GM21381 (cell line): ENCODE measurements at regions not wholly inside any gene's neighbourhood (a gene's known extent, or its start where the extent isn't known, plus 50 kb on each side); places are given as distances from the start of the nearest gene placed in this dataset.
A peak's percentile ranks its signal among the peaks of the same experiment; 100 is the strongest.

Experiments
- ATAC-seq: cut with Tn5 transposase; IDR thresholded peaks from one replicate; pipeline ENCODE4 v1.9.1; 2021; ENCODE audit warnings: mild to moderate bottlenecking, moderate library complexity; ENCODE audit not compliant: unreplicated experiment

DNA sequence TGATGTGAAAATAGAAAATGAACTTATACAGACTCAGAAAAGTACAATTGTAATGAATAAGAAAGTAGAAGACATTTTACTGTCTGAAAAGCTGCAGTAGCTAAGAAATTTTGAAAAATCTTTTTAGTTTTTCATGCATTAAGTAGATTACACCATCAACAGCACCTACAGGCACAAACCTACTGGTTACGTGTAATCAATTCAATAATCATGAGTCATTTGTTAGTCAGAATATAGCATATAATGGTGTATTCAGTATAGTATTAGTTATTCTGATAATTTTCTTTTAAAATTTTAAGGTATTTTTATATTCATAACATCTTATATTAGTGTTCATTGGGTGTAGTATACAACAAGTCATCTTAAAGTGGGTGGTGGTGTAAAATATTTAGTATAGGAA lies 550.5 kb upstream of the GBE1 start:
- no peak for ATAC-seq

DNA sequence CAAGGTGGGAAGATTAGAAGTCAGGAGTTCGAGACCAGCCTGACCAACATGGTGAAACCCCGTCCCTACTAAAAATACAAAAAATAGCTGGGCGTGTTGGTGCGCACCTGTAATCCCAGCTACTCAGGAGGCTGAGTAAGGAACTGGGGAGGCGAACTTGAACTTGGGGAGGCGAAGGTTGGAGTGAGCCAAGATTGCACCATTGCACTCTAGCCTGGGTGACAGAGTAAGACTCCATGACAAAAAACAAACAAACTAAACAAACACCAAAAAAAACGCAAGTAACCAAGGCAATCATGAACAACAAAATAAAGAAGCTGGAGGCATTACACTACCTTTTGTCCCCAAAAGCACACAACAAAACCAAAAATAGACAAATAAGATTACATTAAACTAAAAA lies 547.3 kb upstream of the GBE1 start:
- no peak for ATAC-seq

DNA sequence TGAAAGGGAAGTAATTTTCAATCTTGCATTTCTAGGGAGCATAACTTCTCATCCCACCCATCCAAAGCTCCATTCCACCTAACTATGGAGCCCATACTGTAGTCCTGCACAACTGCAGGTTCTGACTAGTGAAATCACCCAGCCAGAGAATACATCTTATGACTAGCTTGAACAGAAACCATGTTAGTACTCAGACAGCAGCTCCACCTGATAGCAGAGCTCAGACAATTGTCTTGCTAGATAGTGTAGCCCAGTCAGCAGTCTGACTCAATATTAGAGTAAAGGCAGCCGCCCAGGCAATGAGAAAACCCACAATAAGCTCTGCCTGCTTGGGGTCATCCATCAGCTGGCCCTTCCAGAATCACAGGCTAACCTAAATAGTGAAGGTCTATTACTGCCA lies 544.7 kb upstream of the GBE1 start:
- no peak for ATAC-seq

DNA sequence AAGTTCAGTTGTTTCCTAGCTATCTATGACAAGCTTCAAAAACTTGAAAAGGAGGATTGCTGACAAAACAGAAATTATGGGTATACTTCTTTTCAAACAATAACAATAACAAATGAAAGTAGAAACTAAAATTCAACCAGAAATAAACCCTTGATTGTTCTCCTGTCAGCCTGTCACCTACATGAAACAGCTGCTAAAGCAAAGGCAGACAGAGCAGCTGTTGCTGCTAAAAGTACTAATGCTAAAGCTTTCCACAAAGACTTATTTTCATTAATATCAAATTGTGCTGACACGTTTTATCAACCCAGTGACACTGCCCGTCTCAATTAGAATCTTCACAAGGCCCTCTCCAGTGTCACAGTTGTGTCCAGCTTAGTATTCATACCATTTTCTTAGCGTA lies 533.2 kb upstream of the GBE1 start:
- ATAC-seq: no peak

DNA sequence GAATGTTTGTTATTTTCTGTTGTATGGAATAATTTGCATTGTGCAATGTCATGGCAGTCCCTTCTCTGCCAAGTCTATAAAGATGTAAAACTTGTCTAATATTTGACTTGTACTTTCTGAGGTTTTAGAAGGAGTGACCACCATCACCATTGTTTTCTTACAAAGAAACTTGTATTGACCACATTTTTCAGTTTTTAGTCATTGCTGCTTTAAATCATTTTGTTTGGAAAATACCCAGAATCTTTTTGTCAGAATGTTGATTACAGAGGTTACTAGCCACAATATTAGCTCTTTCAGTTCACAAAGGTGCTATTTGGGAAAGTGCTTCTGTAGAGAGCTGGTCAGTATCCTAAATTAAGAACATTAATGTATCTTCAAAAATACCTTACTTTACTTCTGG lies 532.4 kb upstream of the GBE1 start:
- peak; percentile 84 for ATAC-seq

DNA sequence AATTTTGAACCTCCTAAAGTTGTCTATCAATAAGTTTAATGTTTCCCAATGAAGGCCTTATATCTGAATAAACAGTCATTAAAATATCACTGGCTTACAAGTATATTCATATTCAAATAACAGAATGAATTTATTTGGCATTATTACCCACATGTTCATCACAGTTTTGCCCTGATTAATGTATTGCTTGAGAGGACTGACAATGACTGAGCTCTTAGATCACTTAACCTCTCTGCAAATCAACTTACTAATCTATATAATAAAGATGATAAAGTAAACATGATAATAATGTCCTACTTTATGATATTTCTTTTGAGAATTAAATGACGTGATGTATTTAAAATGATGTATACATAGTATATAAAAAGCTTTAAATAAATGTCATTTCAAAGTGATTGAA lies 532.0 kb upstream of the GBE1 start:
- ATAC-seq: no peak

DNA sequence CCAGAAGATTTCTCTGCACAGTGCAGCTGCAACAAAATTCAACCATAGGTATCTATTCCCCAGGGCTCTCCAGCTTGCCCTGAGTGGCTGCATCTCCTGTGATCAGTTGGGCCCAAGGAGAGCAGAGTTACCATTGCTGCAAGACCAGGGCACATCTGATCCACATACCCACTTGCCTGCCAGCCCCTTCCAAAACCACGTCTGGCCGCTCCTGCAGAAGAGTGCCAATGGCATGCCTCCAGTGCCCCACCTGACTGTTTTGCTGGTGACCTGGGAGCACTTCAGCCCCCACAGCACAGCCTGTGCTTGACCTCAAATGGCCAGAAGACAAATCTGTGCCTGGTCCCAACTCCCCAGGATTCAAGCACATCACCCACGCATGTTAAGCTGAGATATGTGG lies 526.1 kb upstream of the GBE1 start:
- no peak for ATAC-seq

DNA sequence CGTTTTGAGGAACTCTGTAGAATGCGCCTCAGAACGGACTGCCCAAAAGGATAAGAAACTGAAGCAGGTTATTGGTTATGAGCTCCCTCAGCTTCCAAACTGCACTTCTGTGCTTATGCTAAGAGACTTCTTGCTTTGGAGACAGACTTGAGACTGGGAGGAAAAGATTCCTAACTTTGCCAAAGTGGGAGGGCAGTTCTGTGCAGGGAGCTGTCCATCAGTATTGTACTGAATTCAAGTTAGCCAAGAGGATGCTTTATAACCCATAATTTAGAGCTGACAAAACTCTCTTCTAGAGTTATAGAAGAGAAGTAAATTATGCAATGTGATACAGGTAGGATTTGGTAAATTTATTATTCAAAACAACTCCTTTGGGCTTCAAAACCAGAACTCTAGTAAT lies 519.8 kb upstream of the GBE1 start:
- no peak for ATAC-seq

DNA sequence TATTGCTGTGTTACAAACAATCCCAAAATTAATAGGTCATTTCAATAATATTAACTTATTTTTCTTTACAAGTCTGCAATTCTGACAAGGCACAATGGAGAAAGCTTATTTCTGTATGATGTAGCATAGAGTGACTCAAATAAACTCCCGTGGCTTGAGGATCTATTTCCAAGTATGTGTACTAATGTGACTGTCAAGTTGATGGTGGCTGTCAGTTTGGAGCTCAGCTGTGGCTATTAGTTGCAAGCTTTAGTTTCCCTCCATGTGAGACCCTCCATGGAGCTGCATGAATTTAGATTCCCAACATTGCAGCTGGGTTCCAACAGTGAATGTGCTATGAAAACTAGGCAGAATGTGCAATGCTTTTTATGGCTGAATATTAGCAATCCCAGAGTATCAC lies 515.5 kb upstream of the GBE1 start:
- ATAC-seq: no peak

DNA sequence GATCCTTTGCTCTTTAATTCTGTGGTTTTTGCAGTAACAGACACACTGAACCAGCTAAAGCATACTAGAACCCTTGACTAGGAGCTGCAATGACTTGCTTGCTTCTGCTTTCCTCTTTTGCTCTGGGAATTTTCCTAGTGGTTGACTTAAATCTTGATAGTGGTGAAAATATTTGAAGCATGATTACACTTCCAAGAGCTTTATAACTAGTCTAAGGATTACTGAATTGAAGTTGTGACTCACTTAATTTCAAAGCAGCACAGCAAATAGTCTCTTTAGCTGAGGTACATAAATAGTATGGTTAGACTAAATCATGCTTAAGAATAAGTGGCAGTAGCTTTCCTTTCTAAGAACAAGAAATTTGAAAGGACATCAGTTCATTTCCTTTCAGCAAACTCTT lies 513.5 kb upstream of the GBE1 start:
- ATAC-seq: no peak

DNA sequence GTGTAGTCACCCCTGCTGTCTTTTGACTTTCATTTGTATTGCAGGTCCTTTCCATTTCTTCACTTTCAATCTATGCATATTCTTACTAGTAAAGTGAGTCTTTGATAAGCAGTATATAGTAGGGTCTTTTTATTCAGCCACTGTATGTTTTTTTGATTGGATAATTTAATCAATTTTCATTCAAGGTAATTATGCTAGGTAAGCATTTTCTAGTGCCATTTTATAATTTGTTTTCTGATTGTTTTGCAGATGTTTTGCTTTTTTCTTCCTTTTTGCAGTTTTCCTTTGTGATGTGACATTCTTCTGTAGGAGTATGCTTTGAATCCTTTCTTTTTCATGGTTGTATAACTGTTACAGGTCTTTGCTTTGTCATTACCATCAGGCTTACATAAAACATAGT lies 504.3 kb upstream of the GBE1 start:
- ATAC-seq: no peak

DNA sequence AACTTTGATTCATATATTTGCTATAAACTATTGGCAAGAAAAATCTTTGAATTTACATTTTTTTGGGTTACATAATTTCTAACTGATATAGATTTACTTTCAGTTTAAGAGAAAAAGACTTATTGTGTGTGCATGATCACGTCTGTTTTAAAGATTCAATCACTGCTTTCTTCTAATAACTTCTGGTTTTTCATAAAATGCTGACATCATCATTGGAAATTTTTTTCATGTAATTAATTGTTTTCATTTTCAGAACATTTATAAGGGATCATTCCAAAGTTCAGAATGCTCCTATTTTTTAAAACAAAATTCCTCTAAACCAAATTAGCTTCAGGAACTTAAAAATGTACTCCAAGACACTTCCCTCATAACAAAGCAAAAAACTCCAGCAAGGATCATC lies 500.7 kb upstream of the GBE1 start:
- no peak for ATAC-seq

DNA sequence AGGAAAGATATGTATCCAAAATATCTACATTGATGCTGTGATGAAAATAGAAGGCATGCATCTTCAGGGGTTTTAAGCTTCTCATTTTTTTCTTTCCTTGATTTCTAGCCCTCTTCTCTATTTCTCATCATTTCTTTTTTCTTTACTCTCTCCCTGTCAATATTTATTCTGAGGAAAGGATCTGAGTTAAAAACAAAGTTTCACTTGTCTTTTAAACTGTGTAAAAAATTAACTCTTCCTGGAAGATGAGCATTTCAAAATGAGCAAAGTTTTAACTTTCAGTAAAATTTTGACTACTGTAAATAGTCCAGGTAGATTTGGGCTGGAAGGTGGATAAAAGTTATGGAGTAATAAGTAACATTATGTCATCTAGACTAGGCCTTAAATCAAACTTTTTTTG lies 500.2 kb upstream of the GBE1 start:
- ATAC-seq: no peak

DNA sequence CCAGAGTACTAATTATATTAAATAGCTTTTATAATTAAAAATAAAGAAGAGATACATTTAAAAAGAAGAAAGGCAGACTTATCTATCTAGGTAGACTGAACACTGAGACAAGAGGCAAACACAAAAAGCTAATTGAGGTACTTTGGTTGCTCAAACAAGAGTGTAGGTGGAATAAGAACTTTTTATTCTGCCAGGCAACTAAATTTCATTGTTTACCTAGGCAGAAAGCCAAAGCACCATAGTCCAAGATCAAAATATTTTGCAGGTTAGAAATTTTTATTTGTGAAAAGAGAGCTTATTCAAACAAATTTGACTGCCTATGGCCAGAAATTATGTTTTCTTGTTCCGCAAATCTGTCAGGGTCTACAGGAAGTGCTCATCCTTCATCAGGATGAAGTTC lies 499.6 kb upstream of the GBE1 start:
- no peak for ATAC-seq

DNA sequence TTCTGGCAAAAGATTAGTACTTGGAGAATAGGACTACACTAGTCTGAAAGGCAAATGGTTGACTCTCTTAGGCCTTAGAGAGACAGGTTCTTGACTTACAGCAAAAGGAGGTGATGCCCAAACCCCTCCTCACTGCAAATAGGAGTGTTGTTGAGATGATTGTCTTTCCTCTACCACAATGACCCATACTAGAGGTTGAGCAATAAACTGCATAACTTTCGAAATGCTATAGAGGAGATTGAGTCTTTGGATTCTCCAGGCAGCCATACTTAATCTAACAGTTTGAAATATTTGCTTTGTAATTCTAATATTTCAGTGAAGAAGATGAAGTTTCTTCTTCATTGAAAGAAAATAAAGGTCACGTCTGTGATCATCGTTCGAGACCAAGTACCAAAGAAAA lies 498.5 kb upstream of the GBE1 start:
- ATAC-seq: no peak

DNA sequence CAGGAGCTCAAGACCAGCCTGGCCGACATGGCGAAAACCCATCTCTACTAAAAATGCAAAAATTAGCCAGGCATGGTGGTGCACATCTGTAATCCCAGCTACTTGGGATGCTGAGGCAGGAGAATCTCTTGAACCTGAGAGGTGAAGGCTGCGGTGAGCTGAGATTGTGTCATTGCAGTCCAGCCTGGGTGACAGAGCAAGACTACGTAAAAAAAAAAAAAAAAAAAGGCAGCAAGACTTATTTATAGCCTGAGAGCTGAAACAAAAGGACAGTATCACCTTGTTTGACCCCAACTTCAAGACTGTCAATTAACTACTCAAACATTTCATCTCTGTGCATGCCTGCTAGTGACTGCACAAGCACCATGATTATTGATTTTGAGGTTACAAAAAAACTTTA lies 478.9 kb upstream of the GBE1 start:
- ATAC-seq: no peak

DNA sequence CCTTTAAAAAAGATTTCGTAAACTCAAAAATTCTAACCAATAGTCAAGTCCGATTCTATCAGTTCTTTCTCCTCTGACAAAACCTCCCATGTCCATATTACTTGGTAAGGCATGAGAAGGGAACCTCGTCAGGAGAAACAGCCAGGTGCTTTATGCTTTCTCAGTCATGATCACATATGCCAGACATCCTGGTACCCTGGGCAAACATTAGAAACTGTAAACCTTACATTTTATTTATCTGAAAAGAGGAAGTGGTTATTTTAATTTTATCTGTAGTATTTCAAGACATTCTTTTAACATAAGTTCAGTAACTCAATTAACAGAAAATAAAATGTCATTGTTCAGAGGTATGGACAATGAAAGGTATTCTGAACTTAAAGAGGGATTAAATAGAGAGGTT lies 474.8 kb upstream of the GBE1 start:
- ATAC-seq: no peak

DNA sequence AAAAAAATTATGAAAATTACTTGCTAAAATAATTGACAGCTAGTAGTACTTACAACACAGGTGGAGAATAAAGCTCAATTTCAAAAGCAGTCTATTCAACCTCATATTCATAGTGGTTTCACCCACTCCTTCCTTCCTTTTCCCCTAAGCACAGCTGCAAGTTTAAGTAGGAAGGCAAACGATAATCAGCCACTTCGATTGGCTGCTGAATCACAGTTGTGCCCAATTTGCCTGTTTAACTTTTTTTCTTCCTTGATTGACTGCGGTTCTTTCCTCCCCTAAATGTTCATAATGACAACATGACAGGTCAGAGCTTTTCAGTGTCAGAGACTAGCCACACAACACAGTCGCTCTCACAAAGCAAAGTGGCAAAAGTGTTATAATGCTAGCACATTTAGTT lies 468.0 kb upstream of the GBE1 start:
- peak; percentile 77 for ATAC-seq

DNA sequence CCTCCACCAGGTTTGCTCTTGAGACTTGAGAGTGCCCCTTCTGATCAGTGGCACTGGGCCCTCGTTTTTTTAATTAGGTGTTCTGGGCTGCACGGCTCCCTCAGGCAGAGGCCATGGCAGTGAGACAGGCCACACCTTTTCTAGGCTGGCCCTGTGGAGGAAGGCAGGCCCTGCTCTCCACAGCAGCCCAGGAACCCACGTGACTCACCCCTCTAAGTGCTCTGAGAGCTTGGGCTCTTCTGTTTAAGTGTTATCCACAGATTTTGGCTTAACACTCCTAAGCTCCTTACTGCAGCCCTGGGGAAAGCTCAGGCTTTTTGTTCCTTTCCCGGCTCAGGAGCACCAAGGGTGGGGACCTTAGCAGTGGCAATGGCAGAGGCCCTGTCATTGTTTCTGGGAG lies 463.2 kb upstream of the GBE1 start:
- no peak for ATAC-seq

DNA sequence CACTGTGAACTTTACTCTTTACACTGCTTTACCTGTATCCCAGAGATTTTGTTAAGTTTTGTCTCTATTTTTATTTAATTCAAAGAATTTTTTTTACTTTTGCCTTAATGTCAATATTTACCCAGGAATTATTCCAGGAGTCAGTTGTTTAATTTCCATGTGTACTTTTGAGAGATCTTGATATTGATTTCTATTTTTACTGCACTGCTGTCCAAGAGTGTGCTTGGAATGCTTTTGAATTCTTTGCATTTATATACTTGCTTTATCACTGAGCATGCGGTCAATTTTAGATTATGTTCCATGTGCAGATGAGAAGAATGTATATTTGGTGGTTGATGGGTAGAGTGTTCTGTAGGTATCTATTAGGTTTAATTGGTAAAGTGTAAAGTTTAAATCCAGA lies 461.0 kb upstream of the GBE1 start:
- no peak for ATAC-seq

DNA sequence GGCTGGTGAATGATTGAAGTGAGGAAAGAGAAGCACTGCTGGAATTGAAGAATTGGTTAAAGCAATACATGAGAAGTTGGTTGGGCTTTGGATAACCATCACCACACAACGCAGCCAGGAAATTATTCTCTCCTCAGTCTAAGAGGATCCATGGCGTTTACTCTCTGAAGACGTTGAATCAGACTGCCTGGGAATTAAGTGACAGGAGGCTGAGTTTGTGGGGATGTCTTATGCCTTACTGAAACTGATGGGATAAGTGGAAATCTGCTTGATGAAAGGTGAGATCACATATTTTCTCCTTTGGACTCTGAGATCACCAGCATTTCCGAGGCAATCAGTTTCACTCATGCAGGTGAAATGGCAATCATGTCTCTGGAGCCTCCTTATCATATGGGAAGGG lies 456.1 kb upstream of the GBE1 start:
- ATAC-seq: no peak

DNA sequence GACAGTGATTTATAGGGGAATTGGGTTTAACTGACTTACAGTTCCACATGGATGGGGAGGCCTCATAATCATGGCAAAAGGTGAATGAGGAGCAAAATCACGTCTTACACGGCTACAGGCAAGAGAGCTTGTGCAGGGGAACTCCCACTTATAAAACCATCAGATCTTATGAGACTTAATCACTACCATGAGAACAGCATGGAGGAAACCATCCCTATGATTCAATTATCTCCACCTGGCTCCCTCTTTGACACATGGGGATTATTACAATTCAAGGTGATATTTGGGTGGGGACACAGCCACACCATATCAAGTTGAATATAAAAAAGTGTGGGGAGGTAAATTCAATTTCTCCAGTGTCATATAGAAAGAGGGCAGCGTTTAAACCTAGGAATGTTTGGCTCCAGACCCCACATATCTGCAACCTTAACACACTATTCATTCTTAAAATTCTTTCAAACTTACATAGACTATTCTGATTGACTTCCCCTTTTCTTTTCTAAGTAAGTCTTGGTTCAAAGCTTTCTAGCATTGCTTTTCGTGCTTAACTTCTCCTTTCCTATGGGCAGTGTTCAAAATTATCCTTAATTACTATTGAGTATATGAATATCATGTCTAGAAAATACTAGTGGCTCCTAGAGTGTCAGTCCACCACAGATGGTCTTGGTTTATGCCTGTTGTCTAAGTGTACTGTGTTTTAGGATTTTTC lies 446.7 kb upstream of the GBE1 start:
- no peak for ATAC-seq

DNA sequence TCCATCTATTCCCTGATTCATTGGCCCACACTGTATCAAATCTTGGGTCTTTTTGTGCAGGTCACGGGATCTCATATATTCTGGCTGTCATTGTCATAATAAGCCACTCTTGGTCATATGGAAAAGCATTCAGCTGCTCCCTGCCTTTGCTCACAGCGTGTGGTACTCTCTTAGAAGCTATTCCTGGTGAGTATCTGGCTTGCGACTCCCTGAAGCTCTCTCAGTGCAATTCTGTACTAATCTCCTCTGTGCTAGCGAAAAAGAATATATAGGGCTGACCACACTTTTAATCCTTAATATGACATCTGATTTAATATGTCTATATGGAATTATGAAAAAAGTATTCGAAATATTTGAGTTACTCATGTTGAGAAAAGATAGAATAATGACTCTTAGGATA lies 440.8 kb upstream of the GBE1 start:
- ATAC-seq: no peak

DNA sequence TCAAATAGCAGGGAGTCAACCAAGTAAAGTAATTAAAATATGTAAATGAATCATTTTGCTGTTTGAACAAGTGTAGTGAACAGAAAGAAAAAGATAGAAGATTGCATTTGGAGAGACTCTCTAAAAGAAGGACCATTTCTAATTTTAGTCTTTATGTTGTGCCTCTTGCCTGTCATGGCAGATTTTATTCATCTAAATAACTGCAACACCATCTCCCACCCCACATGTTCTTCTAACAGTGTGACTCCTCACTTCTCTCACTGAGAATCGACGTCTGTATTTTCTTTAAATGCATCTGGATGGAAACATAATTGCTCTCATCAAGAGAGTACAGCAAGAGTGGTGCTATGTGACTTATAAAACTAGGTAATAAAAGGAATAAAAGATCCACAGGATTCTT lies 439.9 kb upstream of the GBE1 start:
- no peak for ATAC-seq
